ENCODE measurements at regions not wholly inside any gene's neighbourhood (a gene's known extent, or its start where the extent isn't known, plus 50 kb on each side); places are given as distances from the start of the nearest gene placed in this dataset.

DNA sequence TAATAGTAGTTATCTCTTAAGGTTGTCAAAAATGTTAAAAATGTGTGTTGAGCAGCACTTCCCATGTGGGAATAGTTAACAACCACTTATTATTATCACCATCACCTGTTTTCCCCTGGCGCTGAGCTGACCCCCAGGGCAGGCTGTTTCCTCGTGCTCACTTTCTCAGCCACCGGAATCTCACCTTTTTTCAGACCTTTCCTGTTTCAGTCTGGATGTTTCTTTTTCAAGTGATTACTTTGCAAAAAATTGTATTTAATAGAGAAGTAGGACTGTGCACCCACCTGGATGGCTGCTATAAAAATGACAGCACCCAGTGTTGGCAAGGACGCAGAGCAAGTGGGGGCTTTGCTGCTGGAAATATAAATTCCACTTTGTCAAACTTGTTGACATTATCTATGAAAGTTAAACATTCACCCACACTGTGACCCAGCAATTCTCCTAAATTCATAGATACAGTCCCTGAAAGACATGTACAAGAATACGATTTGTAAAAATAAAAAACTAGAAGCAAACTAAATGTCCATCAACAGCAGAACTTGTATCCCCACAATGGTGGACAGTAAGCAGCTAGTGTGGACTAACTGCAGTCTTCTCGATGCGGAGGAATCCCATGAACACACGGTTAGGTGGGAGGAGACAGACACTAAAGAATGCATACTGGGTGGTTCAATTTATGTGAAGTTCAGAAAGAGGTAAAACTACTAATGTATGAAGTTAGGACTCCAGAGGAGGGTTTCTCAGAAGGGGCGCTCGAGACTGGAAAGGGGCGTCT is 66.5 kb downstream of the SOWAHC start:
- TF ChIP-seq SUZ12 (IDR thresholded peaks at IDR 0.05) (no peak), L3MBTL2 (conservative IDR thresholded peaks at IDR 0.05) (no peak)
- TF ChIP-seq, protein P1, sequence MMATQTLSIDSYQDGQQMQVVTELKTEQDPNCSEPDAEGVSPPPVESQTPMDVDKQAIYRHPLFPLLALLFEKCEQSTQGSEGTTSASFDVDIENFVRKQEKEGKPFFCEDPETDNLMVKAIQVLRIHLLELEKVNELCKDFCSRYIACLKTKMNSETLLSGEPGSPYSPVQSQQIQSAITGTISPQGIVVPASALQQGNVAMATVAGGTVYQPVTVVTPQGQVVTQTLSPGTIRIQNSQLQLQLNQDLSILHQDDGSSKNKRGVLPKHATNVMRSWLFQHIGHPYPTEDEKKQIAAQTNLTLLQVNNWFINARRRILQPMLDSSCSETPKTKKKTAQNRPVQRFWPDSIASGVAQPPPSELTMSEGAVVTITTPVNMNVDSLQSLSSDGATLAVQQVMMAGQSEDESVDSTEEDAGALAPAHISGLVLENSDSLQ (IDR thresholded peaks at IDR 0.05): no peak
